HL-60 (cell line): ENCODE measurements at regions not wholly inside any gene's neighbourhood (a gene's known extent, or its start where the extent isn't known, plus 50 kb on each side); places are given as distances from the start of the nearest gene placed in this dataset.

Source experiments
- GABPA ChIP-seq: IDR thresholded peaks from 2 replicates; pipeline ENCODE4 v1.6.1; 2012; ENCODE audit warnings: low read depth
- POLR2AphosphoS5 ChIP-seq: IDR thresholded peaks from 2 replicates; pipeline ENCODE4 v1.6.1; 2012; ENCODE audit warnings: low read depth
- REST ChIP-seq: IDR thresholded peaks from 2 replicates; pipeline ENCODE4 v1.6.1; 2012; ENCODE audit warnings: low read depth; ENCODE audit not compliant: insufficient replicate concordance
- SPI1 ChIP-seq: IDR thresholded peaks from 2 replicates; pipeline ENCODE4 v1.6.1; 2012; ENCODE audit warnings: low read depth, mild to moderate bottlenecking, borderline replicate concordance
- TF ChIP-seq, protein P1 (sequence below): IDR thresholded peaks from one replicate; pipeline ENCODE4 v1.5.1; 2011; ENCODE audit warnings: low read length, control low read depth, inconsistent platforms; ENCODE audit not compliant: insufficient read depth

DNA sequence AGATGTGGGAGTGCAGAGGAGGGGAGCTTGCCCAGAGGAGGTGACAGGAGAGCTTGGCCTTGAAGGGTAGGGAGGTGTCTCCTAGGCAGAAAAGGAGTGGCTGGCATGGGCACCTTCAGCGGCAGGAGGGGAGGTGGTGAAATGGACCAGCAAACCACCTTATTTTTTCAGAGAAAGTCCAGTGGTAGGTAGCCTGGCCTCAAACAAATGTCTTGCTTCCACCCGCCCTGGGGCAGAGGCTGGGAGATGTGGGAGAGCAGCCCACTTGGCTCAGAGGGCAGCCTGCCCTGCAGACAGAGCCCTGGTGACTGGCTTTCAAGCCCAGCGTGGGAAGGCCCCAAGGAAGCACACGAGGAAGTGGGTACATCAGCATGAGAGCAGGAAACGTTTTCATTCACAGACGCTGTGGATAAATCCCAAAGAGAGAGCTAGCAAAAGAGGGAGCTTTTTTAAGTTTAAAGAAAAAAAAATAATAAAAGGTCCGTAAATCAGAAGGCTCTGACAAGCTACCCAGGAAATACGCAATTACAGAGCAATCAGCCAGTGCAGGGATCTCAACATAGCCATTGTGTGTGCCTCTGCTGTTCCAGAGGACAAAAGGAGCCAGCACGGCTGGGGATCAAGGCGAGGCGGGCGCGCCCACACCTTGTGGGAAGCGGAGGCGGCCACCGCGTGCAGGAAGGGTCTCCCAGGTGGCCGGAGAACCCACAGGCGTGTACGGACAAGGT is 238.7 kb upstream of the PLET1 start:
- TF ChIP-seq, protein P1, sequence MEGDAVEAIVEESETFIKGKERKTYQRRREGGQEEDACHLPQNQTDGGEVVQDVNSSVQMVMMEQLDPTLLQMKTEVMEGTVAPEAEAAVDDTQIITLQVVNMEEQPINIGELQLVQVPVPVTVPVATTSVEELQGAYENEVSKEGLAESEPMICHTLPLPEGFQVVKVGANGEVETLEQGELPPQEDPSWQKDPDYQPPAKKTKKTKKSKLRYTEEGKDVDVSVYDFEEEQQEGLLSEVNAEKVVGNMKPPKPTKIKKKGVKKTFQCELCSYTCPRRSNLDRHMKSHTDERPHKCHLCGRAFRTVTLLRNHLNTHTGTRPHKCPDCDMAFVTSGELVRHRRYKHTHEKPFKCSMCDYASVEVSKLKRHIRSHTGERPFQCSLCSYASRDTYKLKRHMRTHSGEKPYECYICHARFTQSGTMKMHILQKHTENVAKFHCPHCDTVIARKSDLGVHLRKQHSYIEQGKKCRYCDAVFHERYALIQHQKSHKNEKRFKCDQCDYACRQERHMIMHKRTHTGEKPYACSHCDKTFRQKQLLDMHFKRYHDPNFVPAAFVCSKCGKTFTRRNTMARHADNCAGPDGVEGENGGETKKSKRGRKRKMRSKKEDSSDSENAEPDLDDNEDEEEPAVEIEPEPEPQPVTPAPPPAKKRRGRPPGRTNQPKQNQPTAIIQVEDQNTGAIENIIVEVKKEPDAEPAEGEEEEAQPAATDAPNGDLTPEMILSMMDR, result no peak
- TF ChIP-seq SPI1, result no peak
- TF ChIP-seq POLR2AphosphoS5, result no peak
- TF ChIP-seq REST, result no peak
- no peak for TF ChIP-seq GABPA
